CD14-positive monocyte (primary cell): ENCODE measurements at regions not wholly inside any gene's neighbourhood (a gene's known extent, or its start where the extent isn't known, plus 50 kb on each side); places are given as distances from the start of the nearest gene placed in this dataset.
A peak's percentile ranks its signal among the peaks of the same experiment; 100 is the strongest.

ENCODE experiments used
- DNase-seq, 3 donors: peaks; one replicate each; pipeline ENCODE4 v3.0.0-alpha.2; 2011 to 2022
- H2AFZ ChIP-seq: 2 replicates; pipeline ENCODE4 v1.6.0; 2012; ENCODE audit warnings: mild to moderate bottlenecking, low read depth, low read length, inconsistent platforms; ENCODE audit not compliant: insufficient read depth, poor library complexity, severe bottlenecking
- H3K27ac ChIP-seq, 2 donors: 1 replicate in 1 of 2; 2 replicates in 1 of 2; pipeline ENCODE4 v1.5.1; 2012 to 2013; ENCODE audit warnings: low read length in 2 of 2, control low read depth in 1 of 2, inconsistent platforms in 1 of 2, low read depth in 1 of 2, mild to moderate bottlenecking in 1 of 2
- H3K27me3 ChIP-seq, 2 donors: one replicate each; pipeline versions ENCODE4 v1.6.0 to v1.6.1; 2011 to 2013; ENCODE audit warnings: low read length in 2 of 2; ENCODE audit not compliant: control insufficient read depth in 2 of 2, insufficient read depth in 2 of 2
- H3K36me3 ChIP-seq, 2 donors: replicated peaks in 1 of 2; 1 replicate in 1 of 2; 2 replicates in 1 of 2; pipeline versions ENCODE4 v1.5.1 to v1.6.1; 2012 to 2013; ENCODE audit warnings: low read length in 2 of 2, control low read depth in 1 of 2, inconsistent platforms in 1 of 2, mild to moderate bottlenecking in 1 of 2; ENCODE audit not compliant: insufficient read depth in 2 of 2, control insufficient read depth in 1 of 2
- H3K4me1 ChIP-seq, 2 donors: 1 replicate in 1 of 2; 2 replicates in 1 of 2; pipeline versions ENCODE4 v1.5.1 to v1.6.1; 2012 to 2013; ENCODE audit warnings: low read length in 2 of 2, control low read depth in 1 of 2, inconsistent platforms in 1 of 2, mild to moderate bottlenecking in 1 of 2, moderate library complexity in 1 of 2; ENCODE audit not compliant: insufficient read depth in 2 of 2, control insufficient read depth in 1 of 2
- H3K4me2 ChIP-seq: replicated peaks from 2 replicates; pipeline ENCODE3; 2012; ENCODE audit warnings: low read length, moderate library complexity, mild to moderate bottlenecking; ENCODE audit not compliant: poor library complexity, severe bottlenecking; ENCODE audit errors: extremely low read depth
- H3K4me3 ChIP-seq, 3 experiments: fragments of 200-600 bp in 1 of 3; sonication (generic) in 1 of 3; replicated peaks in 1 of 3; 1 replicate in 2 of 3; 2 replicates in 1 of 3; pipeline ENCODE4 v1.5.1; 2011 to 2013; ENCODE audit warnings: low read length in 3 of 3, mild to moderate bottlenecking in 3 of 3, control low read depth in 2 of 3, low read depth in 2 of 3, inconsistent platforms in 1 of 3, moderate library complexity in 1 of 3
- H3K79me2 ChIP-seq: 2 replicates; pipeline ENCODE4 v1.6.0; 2012; ENCODE audit warnings: mild to moderate bottlenecking, control low read depth, inconsistent platforms, low read length, moderate library complexity; ENCODE audit not compliant: insufficient read depth
- H3K9ac ChIP-seq: 2 replicates; pipeline ENCODE4 v1.6.0; 2017; ENCODE audit warnings: low read length, mild to moderate bottlenecking; ENCODE audit not compliant: insufficient read depth, poor library complexity, severe bottlenecking
- H3K9me3 ChIP-seq, 2 donors: replicated peaks in 1 of 2; 1 replicate in 1 of 2; 2 replicates in 1 of 2; pipeline versions ENCODE4 v1.5.1 to v1.6.1; 2012 to 2013; ENCODE audit warnings: low read length in 2 of 2, control low read depth in 1 of 2; ENCODE audit not compliant: control insufficient read depth in 1 of 2, insufficient read depth in 1 of 2
- H4K20me1 ChIP-seq: 2 replicates; pipeline ENCODE4 v1.6.0; 2012; ENCODE audit warnings: mild to moderate bottlenecking, low read length, control low read depth, moderate library complexity; ENCODE audit not compliant: insufficient read depth
- H3K27ac Mint-ChIP-seq, 7 donors: one replicate each; pipeline ENCODE4 v1.8.0; 2020; ENCODE audit warnings: mild to moderate bottlenecking in 7 of 7, mixed read lengths in 7 of 7, moderate library complexity in 6 of 7, inconsistent platforms in 2 of 7
- H3K27me3 Mint-ChIP-seq, 3 donors: one replicate each; pipeline ENCODE4 v1.8.0; 2021 to 2022; ENCODE audit warnings: low read depth in 3 of 3, mild to moderate bottlenecking in 3 of 3, mixed read lengths in 3 of 3, moderate library complexity in 3 of 3, inconsistent platforms in 1 of 3
- H3K36me3 Mint-ChIP-seq, 2 donors: one replicate each; pipeline ENCODE4 v1.8.0; 2020; ENCODE audit warnings: mixed read lengths in 2 of 2, inconsistent platforms in 1 of 2, mild to moderate bottlenecking in 1 of 2
- H3K4me1 Mint-ChIP-seq: one replicate; pipeline ENCODE4 v1.8.0; 2020; ENCODE audit warnings: mild to moderate bottlenecking, mixed read lengths
- H3K4me3 Mint-ChIP-seq, 2 donors: one replicate each; pipeline ENCODE4 v1.8.0; 2020; ENCODE audit warnings: mild to moderate bottlenecking in 2 of 2, mixed read lengths in 2 of 2, moderate library complexity in 1 of 2
- H3K9me3 Mint-ChIP-seq, 7 donors: one replicate each; pipeline ENCODE4 v1.8.0; 2020 to 2022; ENCODE audit warnings: mixed read lengths in 7 of 7, mild to moderate bottlenecking in 6 of 7, moderate library complexity in 6 of 7, inconsistent platforms in 2 of 7
- CTCF ChIP-seq: fragments of 200-600 bp; IDR thresholded peaks from one replicate; pipeline ENCODE4 v1.8.0; 2022; ENCODE audit warnings: antibody characterized with exemption, mild to moderate bottlenecking
- WGBS: methylation state at CpG from one replicate; pipeline ENCODE4 v1.1.5; 2013; ENCODE audit warnings: missing lambda C conversion rate; ENCODE audit not compliant: insufficient coverage; 5-methylcytosine and 5-hydroxymethylcytosine counted together
- intact Hi-C, 2 donors: fragments of 100-400 bp; cut with micrococcal nuclease; formaldehyde crosslinking; loops; one replicate each; pipeline versions ENCODE4 v1.15.0 to v1.15.1; 2023

- Histone ChIP-seq H2AFZ (no peak overlapping the region), H3K36me3 (no peaks in the 10 kb centered on the region), H3K79me2 (no peaks in the 10 kb centered on the region), H3K27ac (no peak overlapping the region), H4K20me1 (no peaks in the 10 kb centered on the region), H3K4me3 (peak overlapping the region in 1 of 3 experiments; percentile 44), H3K4me2 (peak overlapping the region; percentile 24), H3K9ac (no peak overlapping the region), H3K4me1 (no peaks in the 10 kb centered on the region), H3K9me3 (no peaks in the 10 kb centered on the region), H3K27me3 (no peaks in the 10 kb centered on the region)
- no peaks in the 10 kb centered on the region for H3K36me3 Mint-ChIP-seq
- H3K4me3 Mint-ChIP-seq: peak overlapping the region in 1 of 2 donors; percentile 42
- TF ChIP-seq CTCF: no peak
- no peak overlapping the region for H3K27ac Mint-ChIP-seq
- peaks cover 0 to 2% (median 0%) of the 10 kb centered on the region in 7 donors for H3K9me3 Mint-ChIP-seq
- H3K27me3 Mint-ChIP-seq: peaks cover 2 to 4% (median 2%) of the 10 kb centered on the region in 3 donors
- DNase-seq: no peak
- H3K4me1 Mint-ChIP-seq: peaks cover 11% of the 10 kb centered on the region
- 64% methylated on average over 2 of the region's 4 CpGs for whole genome bisulfite sequencing
- intact Hi-C loops: no loop called here
These were observed 59.6 kb upstream of the SPATA31C2 start for GRCh38 chr9:88197781-88198340.

- H3K27me3 ChIP-seq: no peaks in the 10 kb centered on the region
- H3K27me3 Mint-ChIP-seq: peaks cover 2 to 4% (median 2%) of the 10 kb centered on the region in 3 donors
- H3K9ac ChIP-seq: no peak overlapping the region
- H3K27ac ChIP-seq: no peak overlapping the region
- no peak for TF ChIP-seq CTCF
- no peaks in the 10 kb centered on the region for H4K20me1 ChIP-seq
- no peak for DNase-seq
- no peaks in the 10 kb centered on the region for H3K4me1 ChIP-seq
- H3K9me3 ChIP-seq: no peaks in the 10 kb centered on the region
- no peaks in the 10 kb centered on the region for H3K36me3 ChIP-seq
- H3K9me3 Mint-ChIP-seq: no peaks in the 10 kb centered on the region
- no peak overlapping the region for H3K4me2 ChIP-seq
- H3K36me3 Mint-ChIP-seq: no peaks in the 10 kb centered on the region
- H3K27ac Mint-ChIP-seq: no peak overlapping the region
- H3K4me3 ChIP-seq: no peak overlapping the region
- no peaks in the 10 kb centered on the region for H3K79me2 ChIP-seq
- intact Hi-C loops: no loop called here
- peak overlapping the region in 1 of 2 donors; percentile 47 for H3K4me3 Mint-ChIP-seq
- no peak overlapping the region for H2AFZ ChIP-seq
- peaks cover 11% of the 10 kb centered on the region for H3K4me1 Mint-ChIP-seq
- 0% methylated on average over 2 of the region's 3 CpGs for WGBS
These were observed 58.7 kb upstream of the SPATA31C2 start for GRCh38 chr9:88197016-88197415.
